Tibial nerve (tissue), 4 donors: ENCODE measurements at regions not wholly inside any gene's neighbourhood (a gene's known extent, or its start where the extent isn't known, plus 50 kb on each side); places are given as distances from the start of the nearest gene placed in this dataset.

ENCODE experiments used
- CTCF ChIP-seq, 5 experiments: fragments of 200-600 bp in 3 of 5; fragments of 450-650 bp in 2 of 5; sonication (generic) in 3 of 5; IDR thresholded peaks; one replicate each; pipeline ENCODE4 v1.5.1; 2016 to 2019; ENCODE audit warnings: antibody characterized with exemption in 5 of 5, mild to moderate bottlenecking in 3 of 5, moderate library complexity in 2 of 5
- EP300 ChIP-seq, 2 donors: sonication (generic); formaldehyde crosslinking; IDR thresholded peaks; one replicate each; pipeline ENCODE4 v1.6.1; 2017; ENCODE audit warnings: antibody characterized with exemption in 2 of 2, mild to moderate bottlenecking in 1 of 2
- POLR2A ChIP-seq, 2 donors: fragments of 450-650 bp; IDR thresholded peaks; one replicate each; pipeline ENCODE4 v1.6.1; 2017; ENCODE audit warnings: antibody characterized with exemption in 2 of 2, mild to moderate bottlenecking in 2 of 2, moderate library complexity in 2 of 2

- TF ChIP-seq CTCF (IDR thresholded peaks at IDR 0.05) (no peak), EP300 (IDR thresholded peaks at IDR 0.05) (no peak), POLR2A (IDR thresholded peaks at IDR 0.05) (no peak)
Observed at GRCh38 chr3:17967953-17968607, 225.6 kb upstream of the TBC1D5 start.
